Glomerular endothelial cell (primary cell): ENCODE measurements at regions not wholly inside any gene's neighbourhood (a gene's known extent, or its start where the extent isn't known, plus 50 kb on each side); places are given as distances from the start of the nearest gene placed in this dataset.

ENCODE experiments used
- DNase-seq: peaks from one replicate; pipeline ENCODE4 v3.0.0-alpha.2; 2011; ENCODE audit warnings: low read depth, low spot score; ENCODE audit errors: extremely low read depth

- DNase-seq, result no peak
Observed at GRCh38 chr10:4504550-4504949, 321.5 kb upstream of the AKR1E2 start.

- no peak for DNase-seq
Observed at GRCh38 chr10:4503076-4503475, 322.9 kb upstream of the AKR1E2 start.

- DNase-seq, result no peak
Observed at GRCh38 chr10:4501306-4501705, 324.7 kb upstream of the AKR1E2 start.

GRCh38 chr10:4498711-4499251, 327.2 kb upstream of the AKR1E2 start:
- no peak for DNase-seq

GRCh38 chr10:4494551-4494950, 331.5 kb upstream of the AKR1E2 start:
- no peak for DNase-seq

GRCh38 chr10:4492202-4492601, 333.8 kb upstream of the AKR1E2 start:
- DNase-seq, result no peak

- DNase-seq, result no peak
Observed at GRCh38 chr10:4488904-4489303, 337.1 kb upstream of the AKR1E2 start.

- DNase-seq, result no peak
Observed at GRCh38 chr10:4485636-4486035, 340.4 kb upstream of the AKR1E2 start.

GRCh38 chr10:4483811-4484210, 342.2 kb upstream of the AKR1E2 start:
- no peak for DNase-seq

GRCh38 chr10:4482659-4483058, 343.3 kb upstream of the AKR1E2 start:
- DNase-seq, result no peak

GRCh38 chr10:4481192-4481591, 344.8 kb upstream of the AKR1E2 start:
- DNase-seq, result no peak

- DNase-seq, result no peak
Observed at GRCh38 chr10:4479342-4479741, 346.7 kb upstream of the AKR1E2 start.

GRCh38 chr10:4477664-4478063, 348.3 kb upstream of the AKR1E2 start:
- DNase-seq, result no peak

GRCh38 chr10:4475827-4476490, 350.0 kb upstream of the AKR1E2 start:
- no peak for DNase-seq

GRCh38 chr10:4474829-4475228, 351.2 kb upstream of the AKR1E2 start:
- DNase-seq, result no peak

GRCh38 chr10:4473977-4474376, 352.0 kb upstream of the AKR1E2 start:
- DNase-seq, result no peak

GRCh38 chr10:4472190-4472904, 353.7 kb upstream of the AKR1E2 start:
- DNase-seq, result no peak

GRCh38 chr10:4470231-4470835, 355.7 kb upstream of the AKR1E2 start:
- DNase-seq, result no peak

- no peak for DNase-seq
Observed at GRCh38 chr10:4467481-4467880, 358.5 kb upstream of the AKR1E2 start.

GRCh38 chr10:4460267-4460666, 365.7 kb upstream of the AKR1E2 start:
- DNase-seq, result no peak

GRCh38 chr10:4459531-4459930, 366.5 kb upstream of the AKR1E2 start:
- no peak for DNase-seq

GRCh38 chr10:4457597-4457996, 368.4 kb upstream of the AKR1E2 start:
- no peak for DNase-seq
